ENCODE measurements at regions not wholly inside any gene's neighbourhood (a gene's known extent, or its start where the extent isn't known, plus 50 kb on each side); places are given as distances from the start of the nearest gene placed in this dataset.

- TF ChIP-seq ATF3 (IDR thresholded peaks at IDR 0.05) (no peak), FOXA2 (IDR thresholded peaks at IDR 0.05) (no peak), GABPA (IDR thresholded peaks at IDR 0.05 in 1 of 2, conservative IDR thresholded peaks at IDR 0.05 in 1 of 2) (no peak), ZBTB33 (IDR thresholded peaks at IDR 0.05) (no peak)
Observed at GRCh38 chr2:16155766-16156165, 215.4 kb downstream of the MYCN start (continued).

GRCh38 chr2:16155366-16155765, 215.0 kb downstream of the MYCN start:
- H3K36me3 ChIP-seq (ENCODE audit: control insufficient read depth in 4 of 4, insufficient read depth in 3 of 4, low read depth in 1 of 4, low read length in 3 of 4): no peaks in the 10 kb centered on the region
- H3K27me3 ChIP-seq (ENCODE audit: control insufficient read depth in 4 of 4, insufficient read depth in 4 of 4, low read length in 3 of 4): no peaks in the 10 kb centered on the region
- DNase-seq (ENCODE audit: low spot score): no peak
- 83% methylated on average over 5 of the region's 5 CpGs for WGBS
- no peaks in the 10 kb centered on the region for H3K9me3 ChIP-seq (ENCODE audit: control insufficient read depth in 4 of 4, low read length in 3 of 4)
- H3K9ac ChIP-seq (ENCODE audit: low read depth in 1 of 2, low read length in 2 of 2): no peak overlapping the region
- TF ChIP-seq REST (IDR thresholded peaks at IDR 0.05): no peak
- TF ChIP-seq FOXA1 (IDR thresholded peaks at IDR 0.05): no peak
- TF ChIP-seq RAD21 (IDR thresholded peaks at IDR 0.05): no peak
- no peak for TF ChIP-seq SP1 (IDR thresholded peaks at IDR 0.05)
- TF ChIP-seq HNF4A (conservative IDR thresholded peaks at IDR 0.05): no peak
- TF ChIP-seq FOXA2 (IDR thresholded peaks at IDR 0.05): no peak
- TF ChIP-seq RXRA (IDR thresholded peaks at IDR 0.05): no peak
- TF ChIP-seq ATF3 (IDR thresholded peaks at IDR 0.05): no peak
- TF ChIP-seq NR2F2 (IDR thresholded peaks at IDR 0.05): no peak
- TF ChIP-seq CTCF (IDR thresholded peaks at IDR 0.05; ENCODE audit: low read depth, low read length, missing input control): no peak
- TF ChIP-seq ZBTB33 (IDR thresholded peaks at IDR 0.05): no peak
- no peak for TF ChIP-seq YY1 (IDR thresholded peaks at IDR 0.05)
- TF ChIP-seq MAX (IDR thresholded peaks at IDR 0.05): no peak
- no peak for TF ChIP-seq GABPA (IDR thresholded peaks at IDR 0.05 in 1 of 2, conservative IDR thresholded peaks at IDR 0.05 in 1 of 2)
- no peak for TF ChIP-seq TAF1 (conservative IDR thresholded peaks at IDR 0.05)
- no peak for TF ChIP-seq JUND (IDR thresholded peaks at IDR 0.05)
- no peak for TF ChIP-seq HNF4G (IDR thresholded peaks at IDR 0.05)
- H3K4me1 ChIP-seq (ENCODE audit: control insufficient read depth in 4 of 4, insufficient read depth in 4 of 4, low read length in 3 of 4): no peaks in the 10 kb centered on the region
- no peak overlapping the region for H3K27ac ChIP-seq (ENCODE audit: low read depth in 1 of 2, low read length in 2 of 2)
- H3K4me3 ChIP-seq (ENCODE audit: low read depth in 1 of 3, low read length in 3 of 3): no peak overlapping the region
